BLaER1 (cell line): ENCODE measurements at regions not wholly inside any gene's neighbourhood (a gene's known extent, or its start where the extent isn't known, plus 50 kb on each side); places are given as distances from the start of the nearest gene placed in this dataset.
"Not testable (repeated sequence)": the region's sequence is repeated elsewhere in the genome, so short reads cannot be mapped to it uniquely, and the experiment has no call there.

Experiments used
- H3K27ac ChIP-seq: shearing (Covaris generic); formaldehyde crosslinking; 2 replicates; pipeline ENCODE4 v1.8.1; 2022
- H3K27me3 ChIP-seq: shearing (Covaris generic); formaldehyde crosslinking; 2 replicates; pipeline ENCODE4 v1.8.1; 2022
- H3K36me3 ChIP-seq: shearing (Covaris generic); formaldehyde crosslinking; 2 replicates; pipeline ENCODE4 v1.8.1; 2022
- H3K4me1 ChIP-seq: shearing (Covaris generic); formaldehyde crosslinking; 2 replicates; pipeline ENCODE4 v1.8.1; 2022
- H3K4me2 ChIP-seq: shearing (Covaris generic); formaldehyde crosslinking; 2 replicates; pipeline ENCODE4 v1.8.1; 2022
- H3K4me3 ChIP-seq: shearing (Covaris generic); formaldehyde crosslinking; 2 replicates; pipeline ENCODE4 v1.8.1; 2022
- H3K9ac ChIP-seq: shearing (Covaris generic); formaldehyde crosslinking; 2 replicates; pipeline ENCODE4 v1.8.1; 2022
- H3K9me3 ChIP-seq: shearing (Covaris generic); formaldehyde crosslinking; 2 replicates; pipeline ENCODE4 v1.8.1; 2022
- H4K20me1 ChIP-seq: shearing (Covaris generic); formaldehyde crosslinking; 2 replicates; pipeline ENCODE4 v1.8.1; 2022
- Cebpa-rat ChIP-seq: shearing (Covaris generic); IDR thresholded peaks from 2 replicates; pipeline ENCODE4 v1.8.1; 2022

- Histone ChIP-seq H3K9ac (no peak overlapping the region), H3K27me3 (peaks cover 17% of the 10 kb centered on the region), H3K4me3 (no peak overlapping the region), H4K20me1 (no peaks in the 10 kb centered on the region), H3K4me1 (peaks cover 25% of the 10 kb centered on the region), H3K27ac (no peak overlapping the region), H3K4me2 (no peak overlapping the region), H3K36me3 (no peaks in the 10 kb centered on the region), H3K9me3 (peaks cover 19% of the 10 kb centered on the region)
- TF ChIP-seq Cebpa-rat, result no peak
These were observed 118.2 kb downstream of the BRD1 start for GRCh38 chr22:49709464-49709863.

GRCh38 chr22:49705972-49706352 is 121.7 kb downstream of the BRD1 start:
- TF ChIP-seq Cebpa-rat, result no peak
- Histone ChIP-seq H3K4me2 (no peak overlapping the region), H3K27ac (no peak overlapping the region), H3K4me1 (peaks cover 4% of the 10 kb centered on the region), H3K4me3 (no peak overlapping the region), H3K9ac (no peak overlapping the region), H3K36me3 (no peaks in the 10 kb centered on the region), H3K9me3 (peaks cover 26% of the 10 kb centered on the region), H3K27me3 (peaks cover 28% of the 10 kb centered on the region), H4K20me1 (no peaks in the 10 kb centered on the region)

GRCh38 chr22:49705216-49705971 is 122.3 kb downstream of the BRD1 start:
- H3K36me3 ChIP-seq, result no peaks in the 10 kb centered on the region
- TF ChIP-seq Cebpa-rat, result no peak
- no peak overlapping the region for H3K4me2 ChIP-seq
- H3K4me3 ChIP-seq, result no peak overlapping the region
- H3K9me3 ChIP-seq, result peaks cover 25% of the 10 kb centered on the region
- H3K9ac ChIP-seq, result no peak overlapping the region
- H4K20me1 ChIP-seq, result no peaks in the 10 kb centered on the region
- peaks cover 28% of the 10 kb centered on the region for H3K27me3 ChIP-seq
- no peak overlapping the region for H3K27ac ChIP-seq
- H3K4me1 ChIP-seq, result no peaks in the 10 kb centered on the region

GRCh38 chr22:49704345-49705215 is 123.1 kb downstream of the BRD1 start:
- H3K27me3 ChIP-seq, result peaks cover 28% of the 10 kb centered on the region
- H3K4me1 ChIP-seq, result no peaks in the 10 kb centered on the region
- H3K4me2 ChIP-seq, result no peak overlapping the region

GRCh38 chr22:49703990-49704344 is 123.7 kb downstream of the BRD1 start:
- H3K4me2 ChIP-seq, result no peak overlapping the region
- H3K4me3 ChIP-seq, result no peak overlapping the region
- H3K27me3 ChIP-seq, result peaks cover 28% of the 10 kb centered on the region
- no peaks in the 10 kb centered on the region for H3K36me3 ChIP-seq
- H3K9me3 ChIP-seq, result peaks cover 14% of the 10 kb centered on the region
- no peaks in the 10 kb centered on the region for H4K20me1 ChIP-seq
- H3K4me1 ChIP-seq, result no peaks in the 10 kb centered on the region
- H3K9ac ChIP-seq, result no peak overlapping the region
- no peak overlapping the region for H3K27ac ChIP-seq
- TF ChIP-seq Cebpa-rat, result no peak

More at GRCh38 chr22:49704345-49705215, 123.1 kb downstream of the BRD1 start:
- Histone ChIP-seq H3K27ac (no peak overlapping the region), H4K20me1 (no peaks in the 10 kb centered on the region), H3K4me3 (no peak overlapping the region), H3K9ac (no peak overlapping the region), H3K36me3 (no peaks in the 10 kb centered on the region), H3K9me3 (peaks cover 17% of the 10 kb centered on the region)
- TF ChIP-seq Cebpa-rat, result no peak

GRCh38 chr22:49703505-49703904 is 124.2 kb downstream of the BRD1 start:
- Histone ChIP-seq H3K27ac (no peak overlapping the region), H3K4me2 (no peak overlapping the region), H4K20me1 (no peaks in the 10 kb centered on the region), H3K27me3 (peaks cover 28% of the 10 kb centered on the region), H3K9ac (no peak overlapping the region), H3K36me3 (no peaks in the 10 kb centered on the region), H3K9me3 (peaks cover 11% of the 10 kb centered on the region), H3K4me1 (no peaks in the 10 kb centered on the region), H3K4me3 (no peak overlapping the region)
- no peak for TF ChIP-seq Cebpa-rat

GRCh38 chr22:49702068-49702397 is 125.6 kb downstream of the BRD1 start:
- Histone ChIP-seq H3K4me2 (no peak overlapping the region), H3K4me3 (no peak overlapping the region), H4K20me1 (no peaks in the 10 kb centered on the region), H3K9ac (no peak overlapping the region), H3K27ac (no peak overlapping the region), H3K27me3 (peaks cover 28% of the 10 kb centered on the region), H3K9me3 (peaks cover 17% of the 10 kb centered on the region), H3K4me1 (no peaks in the 10 kb centered on the region), H3K36me3 (no peaks in the 10 kb centered on the region)
- TF ChIP-seq Cebpa-rat, result no peak

- Histone ChIP-seq H3K4me3 (no peak overlapping the region), H3K27me3 (peaks cover 28% of the 10 kb centered on the region), H3K9me3 (peaks cover 23% of the 10 kb centered on the region), H3K4me1 (no peaks in the 10 kb centered on the region), H3K27ac (no peak overlapping the region), H3K9ac (no peak overlapping the region), H4K20me1 (no peaks in the 10 kb centered on the region), H3K4me2 (no peak overlapping the region), H3K36me3 (no peaks in the 10 kb centered on the region)
- no peak for TF ChIP-seq Cebpa-rat
These were observed 126.1 kb downstream of the BRD1 start for GRCh38 chr22:49701380-49702067.

GRCh38 chr22:49699928-49700498 is 127.7 kb downstream of the BRD1 start:
- no peak for TF ChIP-seq Cebpa-rat
- H3K4me3 ChIP-seq, result no peak overlapping the region
- H3K4me1 ChIP-seq, result no peaks in the 10 kb centered on the region
- peaks cover 30% of the 10 kb centered on the region for H3K9me3 ChIP-seq
- no peaks in the 10 kb centered on the region for H3K36me3 ChIP-seq
- no peak overlapping the region for H3K9ac ChIP-seq
- H3K27ac ChIP-seq, result no peak overlapping the region
- peaks cover 17% of the 10 kb centered on the region for H3K27me3 ChIP-seq
- H4K20me1 ChIP-seq, result no peaks in the 10 kb centered on the region
- H3K4me2 ChIP-seq, result no peak overlapping the region

GRCh38 chr22:49699476-49699875 is 128.2 kb downstream of the BRD1 start:
- TF ChIP-seq Cebpa-rat, result no peak

GRCh38 chr22:49698616-49699015 is 129.1 kb downstream of the BRD1 start:
- H3K4me3 ChIP-seq, H4K20me1 ChIP-seq, H3K36me3 ChIP-seq, H3K4me1 ChIP-seq, H3K27me3 ChIP-seq, H3K9ac ChIP-seq, H3K27ac ChIP-seq, H3K4me2 ChIP-seq: not testable (repeated sequence)
- H3K9me3 ChIP-seq, result peaks cover 30% of the 10 kb centered on the region

More at GRCh38 chr22:49699476-49699875, 128.2 kb downstream of the BRD1 start:
- H4K20me1 ChIP-seq, result no peaks in the 10 kb centered on the region
- no peak overlapping the region for H3K4me3 ChIP-seq
- no peak overlapping the region for H3K27ac ChIP-seq
- H3K36me3 ChIP-seq, result no peaks in the 10 kb centered on the region
- no peak overlapping the region for H3K4me2 ChIP-seq
- peaks cover 12% of the 10 kb centered on the region for H3K27me3 ChIP-seq
- peaks cover 30% of the 10 kb centered on the region for H3K9me3 ChIP-seq
- H3K9ac ChIP-seq, result no peak overlapping the region
- no peaks in the 10 kb centered on the region for H3K4me1 ChIP-seq
